Neuron (in vitro differentiated cells): ENCODE measurements at regions not wholly inside any gene's neighbourhood (a gene's known extent, or its start where the extent isn't known, plus 50 kb on each side); places are given as distances from the start of the nearest gene placed in this dataset.

Experiments used
- H2AFZ ChIP-seq: one replicate; pipeline ENCODE4 v1.6.1; 2013; ENCODE audit warnings: low read depth, mild to moderate bottlenecking, inconsistent platforms, low read length, moderate library complexity
- H3K27me3 ChIP-seq: one replicate; pipeline ENCODE4 v1.6.1; 2013; ENCODE audit warnings: low read length; ENCODE audit not compliant: insufficient read depth
- H3K36me3 ChIP-seq: one replicate; pipeline ENCODE4 v1.6.1; 2013; ENCODE audit warnings: low read length; ENCODE audit not compliant: insufficient read depth
- H3K4me1 ChIP-seq: one replicate; pipeline ENCODE4 v1.6.1; 2013; ENCODE audit warnings: low read length; ENCODE audit not compliant: insufficient read depth
- H3K4me3 ChIP-seq: 2 replicates; pipeline ENCODE4 v1.5.1; 2013; ENCODE audit warnings: mild to moderate bottlenecking, low read length, moderate library complexity
- H3K9me3 ChIP-seq: one replicate; pipeline ENCODE4 v1.6.1; 2013; ENCODE audit warnings: low read length

DNA sequence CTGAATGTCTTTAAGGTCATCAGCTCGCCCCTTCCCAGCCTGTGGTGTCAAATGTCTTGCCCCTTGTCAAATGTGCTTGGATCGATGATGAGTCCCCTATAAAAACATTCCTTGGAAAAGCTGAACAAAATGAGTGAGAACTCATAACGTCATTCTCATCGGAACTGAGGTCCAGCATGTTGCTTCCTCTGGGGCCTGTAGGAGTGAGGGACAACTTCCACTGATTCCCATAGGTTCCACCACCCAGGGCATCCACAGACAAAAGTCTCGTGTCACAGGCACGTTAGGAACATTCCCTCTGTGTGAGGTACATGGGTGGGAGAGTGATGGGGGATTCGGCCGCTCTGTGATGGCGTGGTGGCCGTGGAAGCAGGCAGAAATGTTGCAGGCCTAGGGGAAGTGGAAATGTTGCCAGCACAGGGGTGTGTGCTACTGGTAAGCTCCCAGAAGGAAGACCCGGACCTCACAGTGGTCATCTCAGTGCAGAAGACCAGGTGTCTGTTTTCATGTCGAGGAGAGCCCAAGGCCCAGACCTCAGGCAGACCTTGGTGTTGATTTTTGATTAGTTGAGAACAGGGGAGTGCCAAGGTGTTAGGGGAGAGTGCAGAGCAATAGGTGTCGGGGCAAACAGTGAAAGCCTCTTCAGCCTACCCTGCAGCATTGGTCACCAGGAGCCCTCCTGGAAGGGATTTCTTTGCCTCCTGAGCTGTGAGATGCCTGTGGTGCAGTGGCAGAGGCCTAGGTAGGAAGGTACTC, 96.8 kb downstream of the SNRPN start:
- Histone ChIP-seq H3K4me1 (no peaks in the 10 kb centered on the region), H3K4me3 (no peak overlapping the region), H3K27me3 (no peaks in the 10 kb centered on the region), H3K36me3 (peaks cover 87% of the 10 kb centered on the region), H3K9me3 (peaks cover 88% of the 10 kb centered on the region), H2AFZ (no peak overlapping the region)

DNA sequence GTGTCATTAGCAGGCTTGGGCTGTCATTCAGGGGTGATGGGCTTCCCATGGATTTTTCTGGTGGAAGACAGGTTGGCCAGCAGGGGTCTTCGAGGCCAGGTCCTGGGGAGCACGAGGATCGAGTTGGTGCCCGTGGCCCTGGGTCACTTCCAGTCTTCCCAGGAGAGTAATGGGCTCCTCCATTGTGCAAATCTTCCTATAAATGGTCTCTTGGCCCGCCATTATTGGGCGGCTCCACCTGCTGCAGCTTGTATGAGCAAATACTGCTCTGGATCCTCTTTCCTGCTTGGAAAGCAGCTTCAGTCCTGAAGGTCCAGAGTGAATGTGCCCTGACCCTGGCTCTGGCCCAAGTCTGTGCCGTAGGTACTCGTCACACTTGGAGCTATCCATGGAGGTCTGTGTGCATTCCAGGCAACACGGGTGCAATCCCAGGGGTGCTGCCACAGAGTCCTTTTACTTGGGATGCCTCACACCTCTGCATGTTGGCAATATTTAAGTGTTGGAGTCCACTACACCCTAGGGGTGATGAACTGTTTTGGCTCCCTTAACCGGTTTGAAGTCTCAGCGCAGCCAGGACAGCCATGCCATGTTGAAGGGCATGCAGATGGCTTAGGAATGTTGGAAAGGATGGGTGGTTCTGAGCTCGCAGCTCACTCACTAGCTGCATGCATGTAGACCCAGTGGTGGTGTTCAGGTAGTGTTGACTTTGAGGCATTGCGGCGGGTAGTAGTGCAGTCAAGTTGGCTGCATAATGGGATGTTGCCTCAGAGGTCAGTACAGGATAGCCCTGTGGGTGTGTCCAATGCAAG, 97.6 kb downstream of the SNRPN start:
- peaks cover 85% of the 10 kb centered on the region for H3K36me3 ChIP-seq
- no peaks in the 10 kb centered on the region for H3K4me1 ChIP-seq
- H2AFZ ChIP-seq = no peak overlapping the region
- H3K4me3 ChIP-seq = no peak overlapping the region
- no peaks in the 10 kb centered on the region for H3K27me3 ChIP-seq
- peaks cover 87% of the 10 kb centered on the region for H3K9me3 ChIP-seq

DNA sequence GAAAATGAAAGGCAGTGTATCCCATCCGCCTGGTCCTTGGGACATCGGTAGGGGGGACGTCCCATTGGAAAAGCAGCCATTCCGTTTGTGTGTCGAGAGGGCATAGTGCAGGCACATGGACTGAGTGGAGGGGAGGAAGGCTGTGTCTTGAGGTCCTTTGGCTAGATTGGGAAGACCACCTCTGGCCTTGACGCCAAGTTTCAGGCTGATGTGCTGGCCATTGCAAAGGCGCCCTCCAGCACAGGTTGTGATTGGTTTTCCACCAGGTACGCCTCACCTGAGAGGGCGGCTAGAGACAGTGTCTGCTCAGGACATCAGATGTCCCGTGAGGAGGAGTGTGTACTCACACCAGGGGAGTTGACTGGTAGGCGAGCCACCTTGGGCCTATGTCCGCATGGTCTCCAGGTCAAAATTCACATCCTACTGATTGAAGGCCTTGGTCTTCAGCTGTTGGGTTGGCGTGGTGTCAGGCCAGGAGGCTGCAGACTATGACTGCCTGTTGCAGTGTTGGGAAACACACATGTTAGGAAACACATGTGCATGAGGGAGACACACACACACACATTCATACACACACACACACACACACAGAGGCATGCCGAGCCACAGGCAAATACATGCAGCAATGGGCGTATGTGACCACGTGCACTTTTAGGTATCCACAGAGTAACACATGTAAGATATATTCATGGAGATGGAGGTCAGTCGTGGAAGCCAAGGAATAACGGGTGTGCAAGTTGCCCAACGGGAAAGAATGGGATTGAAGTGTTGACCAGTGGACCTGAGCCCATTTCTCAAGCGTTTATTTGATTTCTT, 98.4 kb downstream of the SNRPN start:
- Histone ChIP-seq H3K36me3 (peaks cover 85% of the 10 kb centered on the region), H3K4me1 (no peaks in the 10 kb centered on the region), H2AFZ (no peak overlapping the region), H3K4me3 (no peak overlapping the region), H3K27me3 (no peaks in the 10 kb centered on the region), H3K9me3 (peaks cover 90% of the 10 kb centered on the region)

DNA sequence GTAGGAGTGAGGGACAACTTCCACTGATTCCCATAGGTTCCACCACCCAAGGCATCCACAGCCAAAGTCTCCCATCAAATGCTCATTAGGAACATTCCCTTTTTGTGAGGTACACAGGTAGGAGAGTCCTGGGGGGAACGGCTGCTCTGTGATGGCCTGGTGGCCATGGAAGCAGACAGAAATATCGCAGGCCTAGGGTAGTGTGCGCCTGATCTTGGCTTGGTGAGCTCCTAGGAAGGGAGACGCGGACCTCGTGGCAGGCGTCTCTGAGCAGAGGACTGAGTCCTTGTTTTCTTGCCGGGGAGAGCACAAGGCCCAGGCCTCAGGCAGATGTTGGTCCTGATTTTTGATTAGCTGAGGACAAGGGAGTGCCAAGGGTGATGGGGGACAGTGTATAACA, 99.5 kb downstream of the SNRPN start:
- Histone ChIP-seq H3K4me1 (no peaks in the 10 kb centered on the region), H2AFZ (no peak overlapping the region), H3K9me3 (peaks cover 96% of the 10 kb centered on the region), H3K4me3 (no peak overlapping the region), H3K27me3 (no peaks in the 10 kb centered on the region), H3K36me3 (peaks cover 90% of the 10 kb centered on the region)

DNA sequence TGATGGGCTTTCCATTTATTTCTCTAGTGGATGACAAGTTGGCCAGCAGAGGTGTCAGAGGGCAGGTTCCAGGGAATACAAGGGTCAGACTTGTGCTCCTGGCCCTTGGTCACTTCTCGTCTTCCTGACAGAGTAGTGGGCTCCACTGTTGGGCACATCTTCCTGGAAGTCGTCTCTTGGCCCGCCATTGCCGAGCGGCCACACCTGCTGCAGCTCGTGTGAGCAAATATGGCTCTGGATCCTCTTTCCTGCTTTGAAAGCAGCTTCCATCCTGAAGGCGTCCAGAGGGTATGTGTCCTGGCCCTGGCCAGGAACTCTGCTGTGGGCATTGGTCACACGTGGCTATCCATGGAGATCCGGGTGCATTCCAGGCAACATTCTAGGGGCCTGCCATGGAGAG, 100.2 kb downstream of the SNRPN start:
- no peak overlapping the region for H3K4me3 ChIP-seq
- no peak overlapping the region for H2AFZ ChIP-seq
- no peaks in the 10 kb centered on the region for H3K4me1 ChIP-seq
- H3K27me3 ChIP-seq = no peaks in the 10 kb centered on the region
- peaks cover 94% of the 10 kb centered on the region for H3K36me3 ChIP-seq
- peaks cover 99% of the 10 kb centered on the region for H3K9me3 ChIP-seq

DNA sequence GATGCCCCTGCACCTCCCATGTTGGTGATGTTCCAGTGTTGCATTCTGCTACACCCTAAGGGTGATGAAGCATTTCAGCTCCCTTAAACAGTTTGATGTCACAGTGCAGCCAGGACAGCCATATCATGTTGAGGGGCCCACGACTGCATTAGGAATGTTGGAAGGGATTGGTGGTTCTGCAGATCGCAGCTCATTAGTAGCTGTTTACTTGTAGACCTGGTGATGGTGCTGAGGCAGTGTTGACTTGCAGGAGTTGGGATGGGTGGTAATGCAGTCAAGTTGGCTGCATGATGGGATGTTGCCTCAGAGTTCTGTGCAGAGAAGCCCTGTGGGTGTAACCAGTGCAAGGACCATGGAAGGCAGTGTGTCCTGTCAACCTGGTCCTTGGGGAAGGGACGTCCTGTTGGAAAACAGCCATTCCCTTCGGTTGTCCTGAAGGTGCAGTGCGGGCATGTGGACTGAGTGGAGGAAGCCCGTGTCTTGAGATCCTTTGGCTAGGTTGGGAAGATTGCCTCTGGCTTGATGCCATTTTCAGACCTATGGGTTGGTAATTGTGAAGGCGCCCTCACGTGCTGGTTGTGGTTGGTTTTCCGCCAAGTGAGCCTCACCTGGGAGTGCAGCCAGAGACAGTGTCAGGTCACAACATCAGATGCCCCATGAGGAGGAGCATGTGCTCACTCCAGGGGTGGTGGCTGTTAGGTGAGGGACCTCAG, 100.7 kb downstream of the SNRPN start:
- Histone ChIP-seq H3K9me3 (peaks cover 99% of the 10 kb centered on the region), H2AFZ (no peak overlapping the region), H3K36me3 (peaks cover 94% of the 10 kb centered on the region), H3K27me3 (no peaks in the 10 kb centered on the region), H3K4me3 (no peak overlapping the region), H3K4me1 (no peaks in the 10 kb centered on the region)

DNA sequence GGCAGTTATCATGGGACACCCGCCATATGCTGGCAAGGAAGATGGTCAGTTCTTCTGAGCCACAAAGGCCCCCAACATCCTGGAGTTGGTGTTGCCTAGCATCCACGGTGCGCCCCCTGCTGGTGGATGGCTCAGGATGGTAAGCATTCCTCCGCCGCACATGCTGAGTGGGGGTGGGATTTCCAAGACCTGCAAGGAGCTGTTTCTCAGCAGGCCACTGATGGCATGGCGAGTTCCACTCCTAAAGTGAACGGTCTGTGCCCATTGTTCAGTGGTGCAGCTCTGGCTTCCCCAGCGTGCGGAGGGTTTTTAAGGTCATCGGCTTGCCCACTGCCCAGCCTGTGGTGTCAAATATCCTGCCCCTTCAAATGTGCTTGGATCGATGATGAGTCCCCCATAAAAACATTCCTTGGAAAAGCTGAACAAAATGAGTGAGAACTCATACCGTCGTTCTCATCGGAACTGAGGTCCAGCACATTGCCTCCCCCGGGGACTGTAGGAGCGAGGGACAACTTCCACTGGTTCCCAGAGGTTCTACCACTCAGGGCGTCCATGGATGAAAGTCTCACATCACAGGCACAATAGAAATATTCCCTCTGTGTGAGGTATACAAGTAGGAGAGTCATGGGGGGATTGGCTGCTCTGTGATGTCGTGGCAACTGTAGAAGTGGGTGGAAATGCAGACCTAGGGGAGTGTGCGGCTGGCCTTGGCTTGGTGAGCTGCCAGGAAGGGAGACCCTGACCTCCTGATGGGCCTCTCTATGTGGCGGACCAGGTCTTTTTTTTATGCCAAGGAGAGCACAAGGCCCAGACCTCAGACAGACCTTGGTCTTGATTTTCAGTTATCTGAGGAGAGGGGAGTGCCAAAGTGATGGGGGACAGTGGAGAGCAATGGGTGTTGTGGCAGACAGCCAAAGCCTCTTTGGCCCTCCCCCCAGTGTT, 102.0 kb downstream of the SNRPN start:
- peaks cover 99% of the 10 kb centered on the region for H3K9me3 ChIP-seq
- H3K4me3 ChIP-seq = no peak overlapping the region

DNA sequence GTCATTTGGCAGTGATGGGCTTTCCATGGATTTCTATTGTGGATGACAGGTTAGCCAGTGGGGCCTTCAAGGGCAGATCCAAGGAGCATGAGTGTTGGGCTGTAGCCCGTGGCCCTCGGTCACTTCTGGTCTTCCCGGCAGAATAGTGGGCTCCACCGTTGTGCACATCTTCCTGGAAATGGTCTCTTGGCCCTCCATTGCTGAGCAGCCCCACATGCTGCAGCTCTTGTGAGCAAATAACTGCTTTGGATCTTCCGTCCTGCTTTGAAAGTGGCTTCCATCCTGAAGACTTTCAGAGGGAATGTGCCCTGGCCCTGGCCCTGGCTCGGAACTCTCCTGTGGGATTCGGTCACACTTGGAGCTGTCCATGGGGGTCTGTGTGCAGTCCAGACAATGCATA, 102.8 kb downstream of the SNRPN start:
- H2AFZ ChIP-seq = no peak overlapping the region
- H3K4me3 ChIP-seq = no peak overlapping the region
- no peaks in the 10 kb centered on the region for H3K4me1 ChIP-seq
- H3K36me3 ChIP-seq = peaks cover 95% of the 10 kb centered on the region
- peaks cover 98% of the 10 kb centered on the region for H3K9me3 ChIP-seq
- no peaks in the 10 kb centered on the region for H3K27me3 ChIP-seq

More for the DNA sequence above, 102.0 kb downstream of the SNRPN start:
- no peaks in the 10 kb centered on the region for H3K4me1 ChIP-seq
- H3K27me3 ChIP-seq = no peaks in the 10 kb centered on the region
- no peak overlapping the region for H2AFZ ChIP-seq
- peaks cover 94% of the 10 kb centered on the region for H3K36me3 ChIP-seq

DNA sequence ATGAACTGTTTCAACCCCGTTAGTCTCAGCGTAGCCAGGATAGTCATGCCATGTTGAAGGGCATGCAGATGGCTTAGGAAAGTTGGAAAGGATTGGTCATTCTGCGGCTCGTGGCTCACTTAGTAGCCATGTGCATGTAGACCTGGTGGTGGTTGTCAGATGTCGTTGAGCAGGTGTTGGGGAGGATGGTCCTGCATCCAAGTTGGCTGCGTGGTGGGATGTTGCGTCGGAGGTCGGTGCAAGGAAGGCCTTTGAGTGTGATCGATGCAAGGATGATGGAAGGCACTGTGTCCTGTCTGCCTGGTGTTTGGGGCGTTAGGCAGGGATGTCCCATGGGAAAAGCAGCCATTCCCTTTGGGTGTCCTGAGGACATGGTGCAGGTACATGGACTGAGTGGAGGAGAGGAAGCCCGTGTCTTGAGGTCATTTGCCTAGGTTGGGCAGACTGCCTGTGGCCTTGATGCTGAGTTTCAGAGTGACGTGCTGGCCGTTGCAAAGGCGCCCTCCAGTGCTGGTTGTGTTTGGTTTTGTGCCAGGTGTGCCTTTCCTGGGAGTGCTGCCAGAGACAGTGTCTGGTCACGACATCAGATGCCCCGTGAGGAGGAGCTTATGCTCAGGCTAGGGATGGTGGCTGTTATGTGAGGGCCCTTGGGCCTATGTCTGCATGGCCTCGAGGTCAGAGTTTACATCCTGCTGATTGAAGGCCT, 103.4 kb downstream of the SNRPN start:
- peaks cover 94% of the 10 kb centered on the region for H3K36me3 ChIP-seq
- no peak overlapping the region for H3K4me3 ChIP-seq
- no peak overlapping the region for H2AFZ ChIP-seq
- peaks cover 98% of the 10 kb centered on the region for H3K9me3 ChIP-seq
- H3K4me1 ChIP-seq = no peaks in the 10 kb centered on the region
- no peaks in the 10 kb centered on the region for H3K27me3 ChIP-seq

DNA sequence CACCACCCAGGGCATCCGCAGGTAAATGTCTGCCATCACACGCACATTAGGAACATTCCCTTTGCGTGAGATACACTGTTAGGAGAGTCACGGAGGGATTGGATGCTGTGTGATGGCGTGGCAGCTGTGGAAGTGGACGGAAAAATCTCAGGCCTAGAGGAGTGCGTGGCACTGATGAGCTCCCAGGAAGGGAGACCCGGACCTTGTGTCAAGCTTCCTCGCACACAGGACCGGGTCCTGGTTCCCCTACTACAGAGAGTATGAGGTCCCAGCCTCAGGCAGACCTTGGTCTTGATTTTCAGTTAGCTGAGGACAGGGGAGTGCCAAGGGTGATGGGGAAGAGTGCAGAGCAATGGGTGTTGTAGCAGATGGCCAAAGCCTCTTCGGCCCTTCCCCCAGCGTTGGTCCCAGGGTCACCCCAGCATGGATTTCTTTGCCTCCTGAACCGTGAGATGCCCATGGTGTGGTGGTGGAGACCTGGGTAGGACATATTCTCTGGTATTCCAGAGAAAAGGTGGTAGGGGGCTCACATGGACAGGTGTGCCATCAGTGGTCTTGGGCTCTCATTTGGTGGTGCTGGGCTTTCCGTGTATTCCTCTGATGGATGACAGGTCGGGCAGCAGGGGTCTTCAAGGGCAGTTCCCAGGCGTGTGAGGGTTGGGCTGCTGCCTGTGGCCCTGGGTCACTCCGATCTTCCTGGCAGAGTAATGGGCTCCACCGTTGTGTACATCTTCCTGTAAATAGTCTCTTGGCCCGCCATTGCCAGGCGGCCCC, 105.1 kb downstream of the SNRPN start:
- H3K4me3 ChIP-seq = no peak overlapping the region
- H2AFZ ChIP-seq = no peak overlapping the region
- H3K36me3 ChIP-seq = peaks cover 95% of the 10 kb centered on the region
- no peaks in the 10 kb centered on the region for H3K27me3 ChIP-seq
- no peaks in the 10 kb centered on the region for H3K4me1 ChIP-seq
- H3K9me3 ChIP-seq = peaks cover 98% of the 10 kb centered on the region

DNA sequence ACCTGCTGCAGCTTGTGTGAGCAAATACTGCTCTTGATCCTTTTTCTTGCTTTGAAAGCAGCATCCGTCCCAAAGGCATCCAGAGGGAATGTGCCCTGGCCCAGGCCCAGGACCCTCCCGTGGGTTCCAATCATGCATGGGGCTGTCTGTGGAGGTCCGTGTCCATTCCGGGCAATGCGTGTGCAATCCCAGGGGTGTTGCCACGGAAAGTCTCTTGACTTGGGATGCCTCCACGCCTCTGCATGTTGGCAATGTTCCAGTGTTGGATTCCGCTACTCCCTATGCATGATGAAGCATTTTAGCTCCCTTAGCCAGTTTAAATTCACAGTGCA, 105.7 kb downstream of the SNRPN start:
- Histone ChIP-seq H3K4me3 (no peak overlapping the region), H3K27me3 (no peaks in the 10 kb centered on the region), H3K9me3 (peaks cover 98% of the 10 kb centered on the region), H3K4me1 (no peaks in the 10 kb centered on the region), H3K36me3 (peaks cover 94% of the 10 kb centered on the region), H2AFZ (no peak overlapping the region)
